H9 (cell line): ENCODE measurements at regions not wholly inside any gene's neighbourhood (a gene's known extent, or its start where the extent isn't known, plus 50 kb on each side); places are given as distances from the start of the nearest gene placed in this dataset.

ENCODE experiments used
- DNase-seq: peaks from one replicate; pipeline ENCODE4 v3.0.0-alpha.2; 2017
- H2AFZ ChIP-seq: one replicate; pipeline ENCODE4 v1.6.1; 2013; ENCODE audit warnings: mild to moderate bottlenecking, low read length, control low read depth, moderate library complexity
- H2AK5ac ChIP-seq: 2 replicates; pipeline ENCODE4 v1.6.1; 2013; ENCODE audit warnings: low read length, control low read depth, mixed read lengths; ENCODE audit not compliant: insufficient read length
- H2BK120ac ChIP-seq: one replicate; pipeline ENCODE4 v1.6.1; 2013; ENCODE audit warnings: low read depth, mild to moderate bottlenecking, low read length, control low read depth, inconsistent platforms; ENCODE audit not compliant: poor library complexity, severe bottlenecking
- H2BK12ac ChIP-seq: 2 replicates; pipeline ENCODE4 v1.6.1; 2013; ENCODE audit warnings: low read length, control low read depth, mixed read lengths, low read depth; ENCODE audit not compliant: insufficient read length
- H2BK15ac ChIP-seq: 2 replicates; pipeline ENCODE4 v1.6.1; 2013; ENCODE audit warnings: low read depth, low read length, control low read depth
- H2BK20ac ChIP-seq: one replicate; pipeline ENCODE4 v1.6.1; 2013; ENCODE audit warnings: low read depth, mild to moderate bottlenecking, low read length, control low read depth, inconsistent platforms; ENCODE audit not compliant: poor library complexity, severe bottlenecking
- H2BK5ac ChIP-seq: 2 replicates; pipeline ENCODE4 v1.6.1; 2013; ENCODE audit warnings: low read length, control low read depth, mixed read lengths; ENCODE audit not compliant: insufficient read length
- H3K14ac ChIP-seq: 2 replicates; pipeline ENCODE4 v1.6.1; 2013; ENCODE audit warnings: low read length, control low read depth; ENCODE audit not compliant: insufficient read depth
- H3K18ac ChIP-seq: 2 replicates; pipeline ENCODE4 v1.6.1; 2013; ENCODE audit warnings: low read depth, mild to moderate bottlenecking, mixed read lengths, low read length, control low read depth; ENCODE audit not compliant: insufficient read length
- H3K23ac ChIP-seq: 2 replicates; pipeline ENCODE4 v1.6.1; 2013; ENCODE audit warnings: low read length, control low read depth, mixed read lengths, low read depth; ENCODE audit not compliant: insufficient read length
- H3K23me2 ChIP-seq: 2 replicates; pipeline ENCODE4 v1.6.1; 2013; ENCODE audit warnings: low read depth, mild to moderate bottlenecking, mixed read lengths, low read length, control low read depth; ENCODE audit not compliant: insufficient read length, poor library complexity, severe bottlenecking
- H3K27ac ChIP-seq: 2 replicates; pipeline ENCODE4 v1.5.1; 2013; ENCODE audit warnings: low read length, control low read depth, mixed read lengths, low read depth; ENCODE audit not compliant: insufficient read length
- H3K27me3 ChIP-seq: 2 replicates; pipeline ENCODE4 v1.6.1; 2013; ENCODE audit warnings: low read length, control low read depth, inconsistent platforms; ENCODE audit not compliant: insufficient read depth
- H3K4ac ChIP-seq: 2 replicates; pipeline ENCODE4 v1.6.1; 2013; ENCODE audit warnings: low read depth, mild to moderate bottlenecking, control low read depth, inconsistent platforms, low read length, moderate library complexity
- H3K4me1 ChIP-seq: 2 replicates; pipeline ENCODE4 v1.6.1; 2013; ENCODE audit warnings: low read length, control low read depth, inconsistent platforms; ENCODE audit not compliant: insufficient read depth
- H3K4me2 ChIP-seq: 2 replicates; pipeline ENCODE4 v1.6.1; 2013; ENCODE audit warnings: low read length, control low read depth, mixed read lengths; ENCODE audit not compliant: insufficient read length, insufficient read depth
- H3K56ac ChIP-seq: 2 replicates; pipeline ENCODE4 v1.6.1; 2013; ENCODE audit warnings: low read depth, mild to moderate bottlenecking, mixed read lengths, low read length, control low read depth; ENCODE audit not compliant: insufficient read length
- H3K79me1 ChIP-seq: 2 replicates; pipeline ENCODE4 v1.6.1; 2013; ENCODE audit warnings: low read depth, mild to moderate bottlenecking, moderate library complexity, low read length, control low read depth, inconsistent platforms; ENCODE audit not compliant: insufficient read depth, poor library complexity, severe bottlenecking
- H3K79me2 ChIP-seq: 2 replicates; pipeline ENCODE4 v1.6.1; 2013; ENCODE audit warnings: low read length, control low read depth, inconsistent platforms; ENCODE audit not compliant: insufficient read depth
- H3K9ac ChIP-seq: 2 replicates; pipeline ENCODE4 v1.6.1; 2013; ENCODE audit warnings: low read length, control low read depth, mixed read lengths; ENCODE audit not compliant: insufficient read length; ENCODE audit errors: extremely low read depth
- H3K9me3 ChIP-seq: one replicate; pipeline ENCODE4 v1.6.1; 2013; ENCODE audit warnings: low read depth, low read length, inconsistent platforms; ENCODE audit not compliant: control insufficient read depth
- H3T11ph ChIP-seq: one replicate; pipeline ENCODE4 v1.6.1; 2013; ENCODE audit warnings: mild to moderate bottlenecking, low read length, control low read depth, inconsistent platforms
- H4K20me1 ChIP-seq: one replicate; pipeline ENCODE4 v1.6.1; 2013; ENCODE audit not compliant: control insufficient read depth, insufficient read length, insufficient read depth
- H4K5ac ChIP-seq: 2 replicates; pipeline ENCODE4 v1.6.1; 2013; ENCODE audit warnings: low read depth, mild to moderate bottlenecking, mixed read lengths, low read length, control low read depth; ENCODE audit not compliant: insufficient read length
- H4K8ac ChIP-seq: replicated peaks from 2 replicates; pipeline ENCODE4 v1.6.1; 2013; ENCODE audit warnings: low read length, control low read depth, mixed read lengths, low read depth; ENCODE audit not compliant: insufficient read length
- H4K91ac ChIP-seq: 2 replicates; pipeline ENCODE4 v1.6.1; 2013; ENCODE audit warnings: low read depth, mild to moderate bottlenecking, moderate library complexity, mixed read lengths, low read length, control low read depth; ENCODE audit not compliant: insufficient read length
- H3K27ac Mint-ChIP-seq, 3 experiments: 2 replicates in 2 of 3; 3 replicates in 1 of 3; pipeline ENCODE4 v1.8.0; 2020 to 2021; ENCODE audit warnings: mixed read lengths in 3 of 3, mild to moderate bottlenecking in 1 of 3, moderate library complexity in 1 of 3
- H3K27me3 Mint-ChIP-seq: 2 replicates; pipeline ENCODE4 v1.8.0; 2021; ENCODE audit warnings: low read depth, mild to moderate bottlenecking, moderate library complexity, mixed read lengths
- H3K36me3 Mint-ChIP-seq, 3 experiments: 2 replicates in 2 of 3; 3 replicates in 1 of 3; pipeline ENCODE4 v1.8.0; 2020 to 2021; ENCODE audit warnings: low read depth in 3 of 3, mixed read lengths in 3 of 3; ENCODE audit not compliant: insufficient read depth in 1 of 3
- H3K4me1 Mint-ChIP-seq, 2 experiments: 2 replicates each; pipeline ENCODE4 v1.8.0; 2020; ENCODE audit warnings: mixed read lengths in 2 of 2
- H3K4me3 Mint-ChIP-seq, 2 experiments: 2 replicates in 1 of 2; 3 replicates in 1 of 2; pipeline ENCODE4 v1.8.0; 2020 to 2021; ENCODE audit warnings: mild to moderate bottlenecking in 2 of 2, mixed read lengths in 2 of 2, moderate library complexity in 1 of 2
- H3K9me3 Mint-ChIP-seq, 2 experiments: 2 replicates in 1 of 2; 3 replicates in 1 of 2; pipeline ENCODE4 v1.8.0; 2020; ENCODE audit warnings: mild to moderate bottlenecking in 2 of 2, mixed read lengths in 2 of 2, moderate library complexity in 1 of 2
- CTCF ChIP-seq: fragments of 200-600 bp; sonication (generic); conservative IDR thresholded peaks from 3 replicates; pipeline ENCODE4 v1.8.0; 2021; ENCODE audit warnings: antibody characterized with exemption, mild to moderate bottlenecking
- WGBS: extraction: QIAGEN DNeasy Blood & Tissue Kit; methylation state at CpG from one replicate; pipeline ENCODE4 v1.1.7; 2013; ENCODE audit warnings: missing lambda C conversion rate, low lambda C conversion rate, mixed read lengths; ENCODE audit not compliant: insufficient read length; ENCODE audit errors: extremely low coverage; 5-methylcytosine and 5-hydroxymethylcytosine counted together

- Histone ChIP-seq H4K20me1 (no peaks in the 10 kb centered on the region), H3K27ac (no peak overlapping the region), H3K56ac (no peak overlapping the region), H4K91ac (no peak overlapping the region), H2BK5ac (no peak overlapping the region), H3T11ph (no peak overlapping the region), H4K5ac (no peak overlapping the region), H3K23me2 (no peaks in the 10 kb centered on the region), H2BK12ac (no peak overlapping the region), H2AK5ac (no peak overlapping the region), H2AFZ (no peak overlapping the region), H3K4me1 (no peaks in the 10 kb centered on the region), H3K79me1 (no peaks in the 10 kb centered on the region), H3K23ac (no peak overlapping the region), H3K79me2 (no peaks in the 10 kb centered on the region), H3K4ac (no peak overlapping the region), H2BK20ac (no peak overlapping the region), H3K4me2 (no peak overlapping the region), H3K14ac (no peak overlapping the region), H2BK120ac (no peak overlapping the region), H3K27me3 (no peaks in the 10 kb centered on the region), H3K9me3 (no peaks in the 10 kb centered on the region), H3K18ac (no peak overlapping the region), H4K8ac (no peak overlapping the region), H3K9ac (no peak overlapping the region), H2BK15ac (no peak overlapping the region)
- no peak for DNase-seq
- Mint-ChIP-seq H3K4me3 (no peak overlapping the region), H3K27me3 (no peaks in the 10 kb centered on the region), H3K36me3 (no peaks in the 10 kb centered on the region), H3K9me3 (no peaks in the 10 kb centered on the region), H3K4me1 (no peaks in the 10 kb centered on the region), H3K27ac (no peak overlapping the region)
- TF ChIP-seq CTCF = no peak
- WGBS = no CpG with 5 or more reads among the region's 1 CpG
Observed at GRCh38 chr2:193895226-193895625, 1700.5 kb upstream of the TMEFF2 start.
